ENCODE measurements at regions not wholly inside any gene's neighbourhood (a gene's known extent, or its start where the extent isn't known, plus 50 kb on each side); places are given as distances from the start of the nearest gene placed in this dataset.
"Not testable (repeated sequence)": the region's sequence is repeated elsewhere in the genome, so short reads cannot be mapped to it uniquely, and the experiment has no call there.

GRCh38 chr5:158049459-158049858 lies 190.5 kb upstream of the CLINT1 start:
- H3K4me3 ChIP-seq, result no peak overlapping the region
- TF ChIP-seq EZH2phosphoT487 (IDR thresholded peaks at IDR 0.05; ENCODE audit: low read depth, severe bottlenecking, unreplicated experiment), result no peak
- TF ChIP-seq EZH2 (IDR thresholded peaks at IDR 0.05; ENCODE audit: borderline replicate concordance), result no peak
- no peak for TF ChIP-seq CTCF (IDR thresholded peaks at IDR 0.05; ENCODE audit: poor library complexity)
- no peaks in the 10 kb centered on the region for H4K20me1 ChIP-seq (ENCODE audit: insufficient read depth, poor library complexity, severe bottlenecking)
- no peak overlapping the region for H2AFZ ChIP-seq
- peaks cover under 1% of the 10 kb centered on the region for H3K4me1 ChIP-seq (ENCODE audit: insufficient read depth)
- WGBS (ENCODE audit: low lambda C conversion rate, missing lambda C conversion rate), result 80% methylated on average over 1 of the region's 1 CpG
- no peaks in the 10 kb centered on the region for H3K79me2 ChIP-seq
- no peaks in the 10 kb centered on the region for H3K9me2 ChIP-seq (replicated peaks; ENCODE audit: insufficient read depth)
- H3K4me2 ChIP-seq, result no peak overlapping the region
- H3K36me3 ChIP-seq (replicated peaks; ENCODE audit: insufficient read depth, low read depth), result no peaks in the 10 kb centered on the region
- H3K27me3 ChIP-seq, result no peaks in the 10 kb centered on the region
- H3K27ac ChIP-seq, result no peak overlapping the region
- no peak for DNase-seq (ENCODE audit: low spot score)
- H3K9me3 ChIP-seq (ENCODE audit: low read depth), result no peaks in the 10 kb centered on the region

- Histone ChIP-seq H3K36me3 (replicated peaks; ENCODE audit: insufficient read depth, low read depth) (no peaks in the 10 kb centered on the region), H3K4me2 (no peak overlapping the region), H3K4me3 (no peak overlapping the region), H3K27me3 (no peaks in the 10 kb centered on the region), H3K27ac (no peak overlapping the region), H3K4me1 (ENCODE audit: insufficient read depth) (no peaks in the 10 kb centered on the region), H4K20me1 (ENCODE audit: insufficient read depth, poor library complexity, severe bottlenecking) (no peaks in the 10 kb centered on the region), H3K9me2 (replicated peaks; ENCODE audit: insufficient read depth) (no peaks in the 10 kb centered on the region), H3K9me3 (ENCODE audit: low read depth) (no peaks in the 10 kb centered on the region), H3K79me2 (no peaks in the 10 kb centered on the region), H2AFZ (no peak overlapping the region)
- TF ChIP-seq EZH2phosphoT487 (IDR thresholded peaks at IDR 0.05; ENCODE audit: low read depth, severe bottlenecking, unreplicated experiment) (no peak), EZH2 (IDR thresholded peaks at IDR 0.05; ENCODE audit: borderline replicate concordance) (no peak), CTCF (IDR thresholded peaks at IDR 0.05; ENCODE audit: poor library complexity) (no peak)
- no peak for DNase-seq (ENCODE audit: low spot score)
- WGBS (ENCODE audit: low lambda C conversion rate, missing lambda C conversion rate), result 94% methylated on average over 1 of the region's 1 CpG
Observed at GRCh38 chr5:158045696-158046095, 186.8 kb upstream of the CLINT1 start.

- Histone ChIP-seq H2AFZ (no peak overlapping the region), H4K20me1 (ENCODE audit: insufficient read depth, poor library complexity, severe bottlenecking) (no peaks in the 10 kb centered on the region), H3K27me3 (no peaks in the 10 kb centered on the region), H3K4me2 (no peak overlapping the region), H3K36me3 (replicated peaks; ENCODE audit: insufficient read depth, low read depth) (no peaks in the 10 kb centered on the region), H3K27ac (no peak overlapping the region), H3K9me2 (replicated peaks; ENCODE audit: insufficient read depth) (no peaks in the 10 kb centered on the region), H3K79me2 (no peaks in the 10 kb centered on the region), H3K9me3 (ENCODE audit: low read depth) (no peaks in the 10 kb centered on the region), H3K4me1 (ENCODE audit: insufficient read depth) (no peaks in the 10 kb centered on the region), H3K4me3 (no peak overlapping the region)
- DNase-seq (ENCODE audit: low spot score), result no peak
- TF ChIP-seq EZH2 (IDR thresholded peaks at IDR 0.05; ENCODE audit: borderline replicate concordance), result no peak
- TF ChIP-seq CTCF (IDR thresholded peaks at IDR 0.05; ENCODE audit: poor library complexity), result no peak
- no peak for TF ChIP-seq EZH2phosphoT487 (IDR thresholded peaks at IDR 0.05; ENCODE audit: low read depth, severe bottlenecking, unreplicated experiment)
- WGBS (ENCODE audit: low lambda C conversion rate, missing lambda C conversion rate), result 74% methylated on average over 2 of the region's 2 CpGs
Observed at GRCh38 chr5:158039911-158040347, 181.0 kb upstream of the CLINT1 start.

DNA sequence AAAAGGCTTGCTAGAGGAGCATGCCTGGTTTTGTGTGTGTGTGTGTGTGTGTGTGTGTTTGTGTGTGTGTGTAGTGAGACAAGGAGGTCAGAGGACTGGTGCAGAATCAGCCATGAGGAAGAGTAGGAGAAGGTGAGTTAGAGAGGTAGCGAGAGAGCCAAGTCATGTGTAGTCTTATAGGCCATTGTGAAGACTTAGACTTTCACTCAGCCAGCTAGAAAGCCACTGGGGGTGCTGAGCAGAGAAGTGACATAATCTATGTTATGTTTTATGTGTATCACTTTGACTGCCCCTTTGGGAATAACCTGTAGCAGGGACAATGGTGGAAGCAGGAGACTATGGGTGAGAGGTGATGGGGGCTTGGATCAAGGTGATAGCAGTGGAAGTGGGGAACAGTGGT lies 180.5 kb upstream of the CLINT1 start:
- H3K4me1 ChIP-seq (ENCODE audit: insufficient read depth), result no peaks in the 10 kb centered on the region
- H3K9me2 ChIP-seq (replicated peaks; ENCODE audit: insufficient read depth), result no peaks in the 10 kb centered on the region
- no peaks in the 10 kb centered on the region for H3K79me2 ChIP-seq
- H3K9me3 ChIP-seq (ENCODE audit: low read depth), result no peaks in the 10 kb centered on the region
- H3K27ac ChIP-seq, result no peak overlapping the region
- no peaks in the 10 kb centered on the region for H4K20me1 ChIP-seq (ENCODE audit: insufficient read depth, poor library complexity, severe bottlenecking)
- TF ChIP-seq CTCF (IDR thresholded peaks at IDR 0.05; ENCODE audit: poor library complexity) (no peak), EZH2 (IDR thresholded peaks at IDR 0.05; ENCODE audit: borderline replicate concordance) (no peak), EZH2phosphoT487 (IDR thresholded peaks at IDR 0.05; ENCODE audit: low read depth, severe bottlenecking, unreplicated experiment) (no peak)
- no peaks in the 10 kb centered on the region for H3K27me3 ChIP-seq
- 40% methylated on average over 1 of the region's 1 CpG for WGBS (ENCODE audit: low lambda C conversion rate, missing lambda C conversion rate)
- no peak overlapping the region for H3K4me3 ChIP-seq
- no peaks in the 10 kb centered on the region for H3K36me3 ChIP-seq (replicated peaks; ENCODE audit: insufficient read depth, low read depth)
- no peak overlapping the region for H3K4me2 ChIP-seq
- no peak for DNase-seq (ENCODE audit: low spot score)
- no peak overlapping the region for H2AFZ ChIP-seq

DNA sequence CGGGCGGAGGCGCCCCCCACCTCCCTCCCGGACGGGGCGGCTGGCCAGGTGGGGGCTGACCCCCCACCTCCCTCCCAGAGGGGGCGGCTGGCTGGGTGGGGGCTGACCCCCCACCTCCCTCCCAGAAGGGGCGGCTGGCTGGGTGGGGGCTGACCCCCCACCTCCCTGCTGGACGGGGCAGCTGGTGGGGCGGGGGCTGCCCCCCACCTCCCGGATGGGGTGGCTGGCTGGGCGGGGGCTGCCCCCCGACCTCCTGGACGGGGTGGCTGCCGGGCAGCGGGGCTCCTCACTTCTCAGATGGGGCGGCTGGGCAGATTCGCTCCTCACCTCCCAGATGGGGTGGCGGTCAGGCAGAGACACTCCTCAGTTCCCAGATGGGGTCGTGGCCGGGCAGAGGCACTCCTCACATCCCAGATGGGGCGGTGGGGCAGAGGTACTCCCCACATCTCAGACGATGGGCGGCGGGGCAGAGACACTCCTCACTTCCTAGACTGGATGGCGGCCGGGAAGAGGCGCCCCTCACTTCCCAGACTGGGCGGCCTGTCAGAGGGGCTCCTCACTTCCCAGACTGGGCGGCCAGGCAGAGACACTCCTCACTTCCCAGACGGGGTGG lies 178.1 kb upstream of the CLINT1 start:
- H3K36me3 ChIP-seq (replicated peaks; ENCODE audit: insufficient read depth, low read depth); H3K27me3 ChIP-seq; H3K4me1 ChIP-seq (ENCODE audit: insufficient read depth); H3K27ac ChIP-seq; H3K79me2 ChIP-seq; H3K4me3 ChIP-seq; DNase-seq (ENCODE audit: low spot score); H3K4me2 ChIP-seq; H3K9me3 ChIP-seq (ENCODE audit: low read depth); H4K20me1 ChIP-seq (ENCODE audit: insufficient read depth, poor library complexity, severe bottlenecking); H3K9me2 ChIP-seq (replicated peaks; ENCODE audit: insufficient read depth); H2AFZ ChIP-seq: not testable (repeated sequence)
- WGBS (ENCODE audit: low lambda C conversion rate, missing lambda C conversion rate), result 100% methylated on average over 2 of the region's 31 CpGs
